ENCODE measurements at regions not wholly inside any gene's neighbourhood (a gene's known extent, or its start where the extent isn't known, plus 50 kb on each side); places are given as distances from the start of the nearest gene placed in this dataset.

DNA sequence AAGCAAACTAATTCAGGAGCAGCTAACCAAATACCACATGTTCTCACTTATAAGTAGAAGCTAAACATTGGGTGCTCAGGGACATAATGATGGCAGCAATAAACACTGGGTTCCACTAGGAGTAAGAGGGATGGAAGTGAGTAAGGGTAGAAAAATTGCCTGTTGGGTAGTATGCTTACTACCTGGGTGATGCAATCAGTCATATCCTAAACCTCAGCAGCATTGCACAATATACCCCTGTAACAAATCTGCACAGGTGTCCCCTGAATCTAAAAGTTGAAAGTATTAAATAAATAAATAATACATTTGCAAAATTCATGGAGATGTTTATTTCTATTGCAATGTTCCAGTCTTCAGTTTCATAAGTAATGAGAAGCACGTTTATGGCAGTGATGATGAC is 409.8 kb upstream of the FOXG1 start:
- ChIA-PET POLR2A (ENCODE audit: low non-redundant PET) (no interaction called here), CTCF (no interaction called here)
- Histone ChIP-seq H3K27me3 (replicated peaks; ENCODE audit: insufficient read depth, low read depth, low read length, poor library complexity) (no peaks in the 10 kb centered on the region), H3K4me1 (ENCODE audit: insufficient read depth, low read length, poor library complexity, severe bottlenecking) (no peaks in the 10 kb centered on the region), H3K36me3 (ENCODE audit: insufficient read depth, low read length, poor library complexity, severe bottlenecking) (no peaks in the 10 kb centered on the region), H3K27ac (ENCODE audit: low read depth, low read length, poor library complexity, severe bottlenecking) (no peak overlapping the region), H3K4me3 (ENCODE audit: low read depth, low read length, poor library complexity, severe bottlenecking) (no peak overlapping the region), H3K9me3 (ENCODE audit: low read depth, low read length, poor library complexity, severe bottlenecking) (peaks cover 6% of the 10 kb centered on the region)
- DNase-seq (ENCODE audit: low spot score): no peak
- intact Hi-C loops (cut with micrococcal nuclease; ENCODE audit: unreplicated experiment): no loop called here
- no TSS peak for BruUV-seq (replicated peaks)
- TF ChIP-seq, protein P1, sequence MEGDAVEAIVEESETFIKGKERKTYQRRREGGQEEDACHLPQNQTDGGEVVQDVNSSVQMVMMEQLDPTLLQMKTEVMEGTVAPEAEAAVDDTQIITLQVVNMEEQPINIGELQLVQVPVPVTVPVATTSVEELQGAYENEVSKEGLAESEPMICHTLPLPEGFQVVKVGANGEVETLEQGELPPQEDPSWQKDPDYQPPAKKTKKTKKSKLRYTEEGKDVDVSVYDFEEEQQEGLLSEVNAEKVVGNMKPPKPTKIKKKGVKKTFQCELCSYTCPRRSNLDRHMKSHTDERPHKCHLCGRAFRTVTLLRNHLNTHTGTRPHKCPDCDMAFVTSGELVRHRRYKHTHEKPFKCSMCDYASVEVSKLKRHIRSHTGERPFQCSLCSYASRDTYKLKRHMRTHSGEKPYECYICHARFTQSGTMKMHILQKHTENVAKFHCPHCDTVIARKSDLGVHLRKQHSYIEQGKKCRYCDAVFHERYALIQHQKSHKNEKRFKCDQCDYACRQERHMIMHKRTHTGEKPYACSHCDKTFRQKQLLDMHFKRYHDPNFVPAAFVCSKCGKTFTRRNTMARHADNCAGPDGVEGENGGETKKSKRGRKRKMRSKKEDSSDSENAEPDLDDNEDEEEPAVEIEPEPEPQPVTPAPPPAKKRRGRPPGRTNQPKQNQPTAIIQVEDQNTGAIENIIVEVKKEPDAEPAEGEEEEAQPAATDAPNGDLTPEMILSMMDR (conservative IDR thresholded peaks at IDR 0.05; ENCODE audit: low read depth, low read length): no peak
- no peak for TF ChIP-seq EZH2 (IDR thresholded peaks at IDR 0.05; ENCODE audit: borderline replicate concordance, low read depth, low read length, poor library complexity, severe bottlenecking)

DNA sequence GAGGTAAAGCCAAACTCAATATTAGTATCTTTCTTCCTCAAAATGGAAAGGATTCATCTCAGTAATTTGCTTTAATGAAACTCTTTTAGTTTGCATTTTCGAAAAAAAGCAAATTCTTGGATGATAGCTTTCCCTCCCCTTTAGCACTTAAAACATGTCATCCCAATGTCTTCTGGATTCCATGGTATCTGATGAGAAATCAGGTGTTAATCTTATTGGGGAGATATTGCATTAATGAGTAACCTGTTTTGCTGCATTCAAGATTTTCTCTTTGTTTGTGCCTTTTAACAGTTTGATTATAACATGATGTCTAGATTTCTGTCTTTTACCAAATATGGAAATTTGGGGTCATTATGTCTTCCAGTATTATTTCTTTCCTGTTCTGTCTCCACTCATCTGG is 405.1 kb upstream of the FOXG1 start:
- Histone ChIP-seq H3K27ac (ENCODE audit: low read depth, low read length, poor library complexity, severe bottlenecking) (no peak overlapping the region), H3K4me3 (ENCODE audit: low read depth, low read length, poor library complexity, severe bottlenecking) (no peak overlapping the region), H3K9me3 (ENCODE audit: low read depth, low read length, poor library complexity, severe bottlenecking) (peaks cover 16% of the 10 kb centered on the region), H3K4me1 (ENCODE audit: insufficient read depth, low read length, poor library complexity, severe bottlenecking) (no peaks in the 10 kb centered on the region), H3K27me3 (replicated peaks; ENCODE audit: insufficient read depth, low read depth, low read length, poor library complexity) (no peaks in the 10 kb centered on the region), H3K36me3 (ENCODE audit: insufficient read depth, low read length, poor library complexity, severe bottlenecking) (no peaks in the 10 kb centered on the region)
- POLR2A ChIA-PET (ENCODE audit: low non-redundant PET): no interaction called here
- CTCF ChIA-PET: no interaction called here
- TF ChIP-seq, protein P1 (conservative IDR thresholded peaks at IDR 0.05; ENCODE audit: low read depth, low read length): no peak
- TF ChIP-seq EZH2 (IDR thresholded peaks at IDR 0.05; ENCODE audit: borderline replicate concordance, low read depth, low read length, poor library complexity, severe bottlenecking): no peak
- no peak for DNase-seq (ENCODE audit: low spot score)
- BruUV-seq (replicated peaks): no TSS peak
- intact Hi-C loops (cut with micrococcal nuclease; ENCODE audit: unreplicated experiment): no loop called here

DNA sequence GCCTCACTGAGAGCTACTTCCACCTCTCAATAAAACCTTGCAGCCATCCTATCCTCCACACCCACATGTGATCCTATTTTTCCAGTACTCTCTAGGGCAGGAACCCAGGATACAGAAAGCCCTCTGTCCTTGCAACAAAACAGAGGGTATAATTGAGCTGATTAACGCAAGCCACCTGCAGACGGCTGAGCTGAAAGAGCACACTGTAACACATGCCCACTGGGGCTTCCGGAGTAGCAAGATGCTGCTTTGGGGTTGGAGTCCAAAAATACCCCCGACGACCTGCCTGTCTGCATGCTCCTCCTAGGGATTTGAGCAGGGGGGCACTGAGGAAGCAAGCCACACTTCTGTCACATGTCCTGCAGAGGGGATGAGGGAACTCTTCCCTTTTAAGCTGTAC is 401.1 kb upstream of the FOXG1 start:
- POLR2A ChIA-PET (ENCODE audit: low non-redundant PET): no interaction called here
- Histone ChIP-seq H3K36me3 (ENCODE audit: insufficient read depth, low read length, poor library complexity, severe bottlenecking) (no peaks in the 10 kb centered on the region), H3K4me3 (ENCODE audit: low read depth, low read length, poor library complexity, severe bottlenecking) (no peak overlapping the region), H3K27ac (ENCODE audit: low read depth, low read length, poor library complexity, severe bottlenecking) (no peak overlapping the region), H3K9me3 (ENCODE audit: low read depth, low read length, poor library complexity, severe bottlenecking) (peaks cover 16% of the 10 kb centered on the region), H3K27me3 (replicated peaks; ENCODE audit: insufficient read depth, low read depth, low read length, poor library complexity) (no peaks in the 10 kb centered on the region), H3K4me1 (ENCODE audit: insufficient read depth, low read length, poor library complexity, severe bottlenecking) (no peaks in the 10 kb centered on the region)
- TF ChIP-seq, protein P1 (conservative IDR thresholded peaks at IDR 0.05; ENCODE audit: low read depth, low read length): no peak
- no peak for TF ChIP-seq EZH2 (IDR thresholded peaks at IDR 0.05; ENCODE audit: borderline replicate concordance, low read depth, low read length, poor library complexity, severe bottlenecking)
- DNase-seq (ENCODE audit: low spot score): no peak
- no TSS peak for BruUV-seq (replicated peaks)
- intact Hi-C loops (cut with micrococcal nuclease; ENCODE audit: unreplicated experiment): no loop called here
- CTCF ChIA-PET: no interaction called here

Data from A673 (cell line).